Keratinocyte (primary cell): ENCODE measurements at regions not wholly inside any gene's neighbourhood (a gene's known extent, or its start where the extent isn't known, plus 50 kb on each side); places are given as distances from the start of the nearest gene placed in this dataset.

Experiments used
- DNase-seq: peaks from one replicate; pipeline ENCODE4 v3.0.0-alpha.2; 2011; ENCODE audit warnings: low read depth, missing footprints, low spot score
- FAIRE-seq: peaks from 2 replicates; lab custom pipeline; 2011; peaks lifted over from hg19 to GRCh38; lab: Jason Lieb, UNC
- H2AFZ ChIP-seq: 2 replicates; pipeline ENCODE4 v1.6.0; 2012; ENCODE audit warnings: low read length, control low read depth, inconsistent platforms; ENCODE audit not compliant: control insufficient read depth
- H3K27ac ChIP-seq: 2 replicates; pipeline ENCODE4 v1.5.1; 2011; ENCODE audit warnings: low read length; ENCODE audit not compliant: control insufficient read depth, insufficient read depth
- H3K27me3 ChIP-seq: 3 replicates; pipeline ENCODE4 v1.6.0; 2011; ENCODE audit warnings: low read length; ENCODE audit not compliant: control insufficient read depth, insufficient read depth; ENCODE audit errors: extremely low read depth
- H3K36me3 ChIP-seq, 2 experiments: 2 replicates in 1 of 2; 3 replicates in 1 of 2; pipeline ENCODE4 v1.5.1; 2011; ENCODE audit warnings: low read length in 2 of 2, mild to moderate bottlenecking in 1 of 2; ENCODE audit not compliant: control insufficient read depth in 2 of 2, insufficient read depth in 2 of 2; ENCODE audit errors: extremely low read depth in 1 of 2
- H3K4me1 ChIP-seq: 3 replicates; pipeline ENCODE4 v1.5.1; 2011; ENCODE audit warnings: low read length; ENCODE audit not compliant: control insufficient read depth, insufficient read depth; ENCODE audit errors: extremely low read depth
- H3K4me2 ChIP-seq: 3 replicates; pipeline ENCODE4 v1.6.0; 2011; ENCODE audit warnings: low read depth, low read length; ENCODE audit not compliant: control insufficient read depth, insufficient read depth; ENCODE audit errors: extremely low read depth
- H3K4me3 ChIP-seq, 3 experiments: fragments of 200-600 bp in 1 of 3; sonication (generic) in 1 of 3; 2 replicates in 2 of 3; 3 replicates in 1 of 3; pipeline ENCODE4 v1.5.1; 2011 to 2016; ENCODE audit warnings: low read length in 3 of 3, mild to moderate bottlenecking in 3 of 3, control low read depth in 2 of 3, inconsistent platforms in 1 of 3, low read depth in 1 of 3, mixed read lengths in 1 of 3, mixed run types in 1 of 3, moderate library complexity in 1 of 3; ENCODE audit not compliant: control insufficient read depth in 2 of 3, insufficient read depth in 2 of 3; ENCODE audit errors: extremely low read depth in 1 of 3
- H3K79me2 ChIP-seq: 2 replicates; pipeline ENCODE4 v1.6.0; 2012; ENCODE audit warnings: low read length; ENCODE audit not compliant: control insufficient read depth, insufficient read depth
- H3K9ac ChIP-seq: 3 replicates; pipeline ENCODE4 v1.6.0; 2011; ENCODE audit warnings: low read length; ENCODE audit not compliant: control insufficient read depth, insufficient read depth; ENCODE audit errors: extremely low read depth
- H3K9me1 ChIP-seq: 3 replicates; pipeline ENCODE4 v1.6.0; 2011; ENCODE audit warnings: low read length; ENCODE audit not compliant: control insufficient read depth, insufficient read depth; ENCODE audit errors: extremely low read depth
- H3K9me3 ChIP-seq: 2 replicates; pipeline ENCODE4 v1.5.1; 2012; ENCODE audit warnings: low read depth, low read length; ENCODE audit not compliant: control insufficient read depth
- H4K20me1 ChIP-seq: 3 replicates; pipeline ENCODE4 v1.6.0; 2011; ENCODE audit warnings: low read length; ENCODE audit not compliant: control insufficient read depth, insufficient read depth; ENCODE audit errors: extremely low read depth
- EZH2 ChIP-seq: IDR thresholded peaks from one replicate; pipeline ENCODE4 v1.6.1; 2012; ENCODE audit warnings: inconsistent platforms, mild to moderate bottlenecking, low read length, moderate library complexity
- dilution Hi-C: fragments of 300-500 bp; cut with MboI; formaldehyde crosslinking; loops from one replicate; pipeline ENCODE4 v1.7.0; 2020; ENCODE audit warnings: low sequenced_read_pairs; ENCODE audit not compliant: extremely low pct_ligation_motif_present
- TF ChIP-seq, protein P1 (sequence below), 3 experiments: IDR thresholded peaks in 1 of 3; conservative IDR thresholded peaks in 1 of 3; optimal IDR thresholded peaks in 1 of 3; 2 replicates in 2 of 3; 3 replicates in 1 of 3; pipeline versions ENCODE3 to v1.5.1; 2011; ENCODE audit warnings: low read length in 3 of 3, mild to moderate bottlenecking in 3 of 3, moderate library complexity in 2 of 3, control low read depth in 1 of 3, inconsistent platforms in 1 of 3; ENCODE audit not compliant: insufficient read depth in 2 of 3; ENCODE audit errors: extremely low read depth in 1 of 3

GRCh38 chr13:63323441-63323840 is 1907.8 kb upstream of the PCDH20 start:
- Histone ChIP-seq H3K4me1 (no peaks in the 10 kb centered on the region), H3K27ac (no peak overlapping the region), H2AFZ (no peak overlapping the region), H3K27me3 (no peaks in the 10 kb centered on the region), H3K9ac (no peak overlapping the region), H3K79me2 (no peaks in the 10 kb centered on the region), H3K4me3 (no peak overlapping the region), H3K9me3 (no peaks in the 10 kb centered on the region), H3K4me2 (no peak overlapping the region), H3K9me1 (no peaks in the 10 kb centered on the region), H4K20me1 (no peaks in the 10 kb centered on the region), H3K36me3 (no peaks in the 10 kb centered on the region)
- no peak for DNase-seq
- TF ChIP-seq EZH2, result no peak
- TF ChIP-seq, protein P1, sequence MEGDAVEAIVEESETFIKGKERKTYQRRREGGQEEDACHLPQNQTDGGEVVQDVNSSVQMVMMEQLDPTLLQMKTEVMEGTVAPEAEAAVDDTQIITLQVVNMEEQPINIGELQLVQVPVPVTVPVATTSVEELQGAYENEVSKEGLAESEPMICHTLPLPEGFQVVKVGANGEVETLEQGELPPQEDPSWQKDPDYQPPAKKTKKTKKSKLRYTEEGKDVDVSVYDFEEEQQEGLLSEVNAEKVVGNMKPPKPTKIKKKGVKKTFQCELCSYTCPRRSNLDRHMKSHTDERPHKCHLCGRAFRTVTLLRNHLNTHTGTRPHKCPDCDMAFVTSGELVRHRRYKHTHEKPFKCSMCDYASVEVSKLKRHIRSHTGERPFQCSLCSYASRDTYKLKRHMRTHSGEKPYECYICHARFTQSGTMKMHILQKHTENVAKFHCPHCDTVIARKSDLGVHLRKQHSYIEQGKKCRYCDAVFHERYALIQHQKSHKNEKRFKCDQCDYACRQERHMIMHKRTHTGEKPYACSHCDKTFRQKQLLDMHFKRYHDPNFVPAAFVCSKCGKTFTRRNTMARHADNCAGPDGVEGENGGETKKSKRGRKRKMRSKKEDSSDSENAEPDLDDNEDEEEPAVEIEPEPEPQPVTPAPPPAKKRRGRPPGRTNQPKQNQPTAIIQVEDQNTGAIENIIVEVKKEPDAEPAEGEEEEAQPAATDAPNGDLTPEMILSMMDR (optimal IDR thresholded peaks at IDR 0.05 in 1 of 3, IDR thresholded peaks at IDR 0.05 in 1 of 3, conservative IDR thresholded peaks at IDR 0.05 in 1 of 3; ENCODE audit: extremely low read depth in 1 of 3, insufficient read depth in 2 of 3, low read length in 3 of 3), result no peak
- no peak for FAIRE-seq
- dilution Hi-C loops, result no loop called here

- no peak overlapping the region for H3K4me2 ChIP-seq
- H4K20me1 ChIP-seq, result no peaks in the 10 kb centered on the region
- H3K27ac ChIP-seq, result no peak overlapping the region
- H3K79me2 ChIP-seq, result no peaks in the 10 kb centered on the region
- H3K9me1 ChIP-seq, result no peaks in the 10 kb centered on the region
- FAIRE-seq, result no peak
- H3K9ac ChIP-seq, result no peak overlapping the region
- no peak overlapping the region for H3K4me3 ChIP-seq
- no peaks in the 10 kb centered on the region for H3K36me3 ChIP-seq
- no peak overlapping the region for H2AFZ ChIP-seq
- no peaks in the 10 kb centered on the region for H3K9me3 ChIP-seq
- H3K27me3 ChIP-seq, result no peaks in the 10 kb centered on the region
- no peaks in the 10 kb centered on the region for H3K4me1 ChIP-seq
- no peak for TF ChIP-seq EZH2
- TF ChIP-seq, protein P1 (optimal IDR thresholded peaks at IDR 0.05 in 1 of 3, IDR thresholded peaks at IDR 0.05 in 1 of 3, conservative IDR thresholded peaks at IDR 0.05 in 1 of 3; ENCODE audit: extremely low read depth in 1 of 3, insufficient read depth in 2 of 3, low read length in 3 of 3), result no peak
- DNase-seq, result no peak
- dilution Hi-C loops, result no loop called here
These were observed 1895.9 kb upstream of the PCDH20 start for GRCh38 chr13:63311587-63311986.
